GM10266 (cell line): ENCODE measurements at regions not wholly inside any gene's neighbourhood (a gene's known extent, or its start where the extent isn't known, plus 50 kb on each side); places are given as distances from the start of the nearest gene placed in this dataset.

Experiments used
- DNase-seq: peaks from one replicate; pipeline ENCODE4 v3.0.0; 2012; ENCODE audit errors: extremely low spot score
- CTCF ChIP-seq: IDR thresholded peaks from 2 replicates; pipeline ENCODE4 v1.5.1; 2012; ENCODE audit warnings: mild to moderate bottlenecking, low read depth; ENCODE audit not compliant: control insufficient read depth, insufficient read depth; ENCODE audit errors: missing control alignments

DNA sequence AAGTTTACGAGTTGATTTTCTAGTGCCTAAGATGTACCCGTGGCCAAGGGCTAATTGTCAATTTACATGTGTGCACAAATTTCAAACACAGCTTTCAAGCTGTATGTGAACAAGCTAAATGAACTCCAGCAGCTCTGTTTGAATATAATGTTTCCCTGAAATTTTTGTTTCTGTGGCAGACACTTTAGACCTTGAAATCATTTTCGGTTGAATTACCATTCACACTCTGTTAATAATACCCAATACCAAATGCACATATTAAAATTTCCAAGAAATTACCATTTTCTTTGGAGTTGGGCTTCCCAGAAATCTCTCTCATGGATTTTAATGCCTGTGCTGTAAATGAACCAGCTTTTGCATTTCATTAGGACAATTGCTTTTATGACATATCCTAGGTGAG, 506.1 kb upstream of the ID4 start:
- no peak for TF ChIP-seq CTCF

DNA sequence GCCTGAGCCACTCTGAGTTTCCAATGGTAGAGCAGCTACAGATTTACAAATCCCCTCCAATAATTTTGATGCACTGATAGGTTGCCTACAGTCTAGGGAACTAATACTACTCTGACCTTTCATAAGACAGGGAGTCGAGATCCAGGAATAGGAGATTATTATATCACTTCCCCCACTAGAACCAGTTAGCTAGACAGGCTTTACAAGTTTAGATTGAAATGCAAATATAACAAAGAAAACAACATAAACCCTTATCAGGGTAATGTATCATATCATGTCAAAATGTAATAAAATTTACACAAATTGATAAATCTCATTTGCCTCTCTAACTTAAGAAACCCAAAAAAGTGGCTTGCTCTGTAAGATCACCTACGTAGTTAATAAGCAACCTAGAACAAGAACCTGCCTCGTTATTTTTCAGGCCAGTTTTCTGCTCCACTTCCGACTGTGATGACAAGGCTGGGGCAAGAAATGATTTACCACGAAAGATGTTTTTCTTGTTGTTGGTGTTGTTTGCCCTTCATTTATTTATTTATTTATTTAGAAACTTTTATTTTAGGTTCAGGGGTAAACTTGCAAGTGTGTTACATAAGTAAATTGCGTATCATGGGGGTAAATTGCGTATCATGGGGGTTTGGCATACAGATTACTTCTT, 504.2 kb upstream of the ID4 start:
- no peak for TF ChIP-seq CTCF
- no peak for DNase-seq

More for the DNA sequence above, 506.1 kb upstream of the ID4 start:
- no peak for DNase-seq

DNA sequence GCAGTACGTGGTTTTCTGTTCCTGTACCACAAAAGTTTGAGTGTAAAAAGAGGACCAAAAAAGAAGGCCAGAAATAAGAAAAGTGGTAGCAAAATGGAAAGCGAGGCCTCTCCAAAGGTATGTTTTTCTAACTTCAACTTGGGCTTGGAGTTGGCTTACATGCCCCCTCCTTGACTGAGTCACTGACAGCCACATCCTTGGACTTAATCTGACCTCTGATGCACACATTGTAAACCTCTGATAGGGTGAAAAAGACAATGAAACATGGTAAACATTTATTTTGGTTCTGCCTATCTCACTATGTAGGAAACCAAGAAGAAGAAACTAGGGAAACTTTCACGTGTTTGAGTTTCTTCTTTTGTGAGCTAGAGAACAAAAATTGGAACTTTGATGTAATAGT, 503.2 kb upstream of the ID4 start:
- TF ChIP-seq CTCF = no peak
- no peak for DNase-seq

- DNase-seq = no peak
- TF ChIP-seq CTCF = no peak
Observed at GRCh38 chr6:19336579-19336978, 500.6 kb upstream of the ID4 start.

DNA sequence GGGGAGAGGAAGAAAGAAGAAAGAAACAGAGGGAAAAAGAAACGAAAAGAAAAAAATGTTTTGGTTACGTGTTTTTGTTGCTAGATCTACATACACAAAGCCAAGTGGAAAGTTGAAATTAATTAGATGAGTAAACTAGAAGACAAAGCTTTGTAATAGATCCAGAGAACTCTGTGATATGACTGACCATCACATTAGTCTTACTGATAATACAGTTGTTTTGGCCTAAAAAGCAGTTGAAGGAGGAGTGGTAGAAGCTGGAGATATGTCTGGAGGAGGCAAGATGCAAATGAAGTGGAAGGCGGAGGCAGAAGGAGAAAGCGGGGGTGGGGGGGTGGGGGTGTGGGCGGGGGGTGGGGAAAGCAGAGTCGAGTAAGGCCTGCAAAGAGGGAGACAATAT, 500.1 kb upstream of the ID4 start:
- no peak for DNase-seq
- TF ChIP-seq CTCF = no peak

- no peak for DNase-seq
- no peak for TF ChIP-seq CTCF
Observed at GRCh38 chr6:19342616-19343015, 494.6 kb upstream of the ID4 start.

DNA sequence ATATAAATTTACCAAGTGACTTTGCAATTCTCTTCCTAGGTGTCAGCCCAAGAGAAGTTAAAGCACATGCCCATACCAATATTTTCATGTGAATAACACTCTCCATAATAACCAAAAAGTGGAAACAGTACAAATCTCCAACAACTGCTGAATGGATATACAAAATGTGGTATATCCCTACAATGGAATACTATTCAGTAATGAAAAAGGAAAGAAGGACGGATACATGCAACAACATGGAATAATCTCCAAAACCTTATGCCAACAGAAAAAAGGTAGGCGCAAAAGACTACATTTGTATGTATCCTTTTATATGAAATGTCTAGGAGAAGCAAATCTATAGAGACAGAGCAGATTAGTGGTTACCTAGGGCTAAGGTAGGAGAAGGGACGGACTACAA, 487.7 kb upstream of the ID4 start:
- no peak for TF ChIP-seq CTCF
- DNase-seq = no peak
